K562 (cell line): ENCODE measurements at regions not wholly inside any gene's neighbourhood (a gene's known extent, or its start where the extent isn't known, plus 50 kb on each side); places are given as distances from the start of the nearest gene placed in this dataset.

Experiments used
- BRCA1 ChIP-seq, 2 experiments: fragments of 450-650 bp in 1 of 2; sonication (generic) in 1 of 2; formaldehyde crosslinking in 1 of 2; IDR thresholded peaks; 2 replicates each; pipeline versions ENCODE4 v1.5.0 to v1.6.1; 2017 to 2020; ENCODE audit warnings: mild to moderate bottlenecking in 1 of 2, missing genetic modification reagents in 1 of 2
- EZH2 ChIP-seq: IDR thresholded peaks from 2 replicates; pipeline ENCODE4 v1.6.1; 2012; ENCODE audit warnings: low read depth, mild to moderate bottlenecking, inconsistent platforms, low read length, borderline replicate concordance
- POLR2AphosphoS5 ChIP-seq: IDR thresholded peaks from 2 replicates; pipeline ENCODE4 v1.6.1; 2011; ENCODE audit warnings: mild to moderate bottlenecking, low read depth, low read length, moderate library complexity; ENCODE audit not compliant: control insufficient read depth, insufficient read depth
- SIN3A ChIP-seq, 2 experiments: fragments of 150-350 bp in 1 of 2; IDR thresholded peaks; 2 replicates each; pipeline ENCODE4 v1.6.1; 2011 to 2016; ENCODE audit warnings: borderline replicate concordance in 2 of 2, low read depth in 2 of 2, low read length in 2 of 2, mild to moderate bottlenecking in 2 of 2, moderate library complexity in 2 of 2; ENCODE audit not compliant: control insufficient read depth in 1 of 2
- SRF ChIP-seq, 2 experiments: fragments of 250-450, 450-650 bp in 1 of 2; sonication (Bioruptor Pico) in 1 of 2; sonication (generic) in 1 of 2; formaldehyde crosslinking; IDR thresholded peaks; 2 replicates each; pipeline versions ENCODE4 v1.5.0 to v1.5.1; 2020 to 2022; ENCODE audit warnings: mild to moderate bottlenecking in 1 of 2, missing genetic modification reagents in 1 of 2
- ZZZ3 ChIP-seq: fragments of 450-650 bp; IDR thresholded peaks from 2 replicates; pipeline ENCODE4 v1.6.1; 2016; ENCODE audit warnings: antibody characterized with exemption, mild to moderate bottlenecking, moderate library complexity
- TF ChIP-seq, protein P1 (sequence below): fragments of 250-450 bp; sonication (Bioruptor Pico); IDR thresholded peaks from 2 replicates; pipeline ENCODE4 v1.4.0; 2020; ENCODE audit warnings: mild to moderate bottlenecking, moderate library complexity

DNA sequence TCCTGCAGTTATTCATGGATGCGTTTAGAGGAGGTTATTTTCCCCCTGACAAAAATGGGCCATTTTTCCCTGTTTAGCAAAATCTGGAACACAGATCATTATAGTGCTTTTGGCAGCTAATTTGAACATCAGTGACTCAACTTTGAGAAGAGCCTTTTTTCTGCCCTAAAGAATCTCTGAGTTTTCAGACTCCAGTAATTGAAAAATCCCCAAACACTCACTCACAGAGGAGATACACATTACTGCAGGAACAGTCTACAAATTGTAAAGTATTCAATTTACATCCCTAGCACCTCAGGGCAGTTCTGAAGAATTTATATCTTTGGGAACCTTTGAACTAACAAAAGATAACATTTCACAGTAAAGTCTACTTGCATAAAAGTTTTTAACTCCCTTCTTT is 966.6 kb upstream of the SLC35B3 start:
- TF ChIP-seq POLR2AphosphoS5: no peak
- TF ChIP-seq BRCA1 (IDR thresholded peaks at IDR 0.05): no peak
- no peak for TF ChIP-seq BRCA1 (CRISPR knock-in tag; IDR thresholded peaks at IDR 0.05)
- no peak for TF ChIP-seq SIN3A (IDR thresholded peaks at IDR 0.05; ENCODE audit: borderline replicate concordance in 2 of 2, control insufficient read depth in 1 of 2, low read depth in 2 of 2, low read length in 2 of 2)
- TF ChIP-seq, protein P1, sequence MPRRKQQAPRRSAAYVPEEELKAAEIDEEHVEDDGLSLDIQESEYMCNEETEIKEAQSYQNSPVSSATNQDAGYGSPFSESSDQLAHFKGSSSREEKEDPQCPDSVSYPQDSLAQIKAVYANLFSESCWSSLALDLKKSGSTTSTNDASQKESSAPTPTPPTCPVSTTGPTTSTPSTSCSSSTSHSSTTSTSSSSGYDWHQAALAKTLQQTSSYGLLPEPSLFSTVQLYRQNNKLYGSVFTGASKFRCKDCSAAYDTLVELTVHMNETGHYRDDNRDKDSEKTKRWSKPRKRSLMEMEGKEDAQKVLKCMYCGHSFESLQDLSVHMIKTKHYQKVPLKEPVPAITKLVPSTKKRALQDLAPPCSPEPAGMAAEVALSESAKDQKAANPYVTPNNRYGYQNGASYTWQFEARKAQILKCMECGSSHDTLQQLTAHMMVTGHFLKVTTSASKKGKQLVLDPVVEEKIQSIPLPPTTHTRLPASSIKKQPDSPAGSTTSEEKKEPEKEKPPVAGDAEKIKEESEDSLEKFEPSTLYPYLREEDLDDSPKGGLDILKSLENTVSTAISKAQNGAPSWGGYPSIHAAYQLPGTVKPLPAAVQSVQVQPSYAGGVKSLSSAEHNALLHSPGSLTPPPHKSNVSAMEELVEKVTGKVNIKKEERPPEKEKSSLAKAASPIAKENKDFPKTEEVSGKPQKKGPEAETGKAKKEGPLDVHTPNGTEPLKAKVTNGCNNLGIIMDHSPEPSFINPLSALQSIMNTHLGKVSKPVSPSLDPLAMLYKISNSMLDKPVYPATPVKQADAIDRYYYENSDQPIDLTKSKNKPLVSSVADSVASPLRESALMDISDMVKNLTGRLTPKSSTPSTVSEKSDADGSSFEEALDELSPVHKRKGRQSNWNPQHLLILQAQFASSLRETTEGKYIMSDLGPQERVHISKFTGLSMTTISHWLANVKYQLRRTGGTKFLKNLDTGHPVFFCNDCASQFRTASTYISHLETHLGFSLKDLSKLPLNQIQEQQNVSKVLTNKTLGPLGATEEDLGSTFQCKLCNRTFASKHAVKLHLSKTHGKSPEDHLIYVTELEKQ (CRISPR knock-in tag): no peak
- no peak for TF ChIP-seq SRF (CRISPR knock-in tag; IDR thresholded peaks at IDR 0.05)
- TF ChIP-seq EZH2: no peak
- no peak for TF ChIP-seq ZZZ3
